GM23338 (cell line): ENCODE measurements at regions not wholly inside any gene's neighbourhood (a gene's known extent, or its start where the extent isn't known, plus 50 kb on each side); places are given as distances from the start of the nearest gene placed in this dataset.

Source experiments
- ATAC-seq: fragments of 200-7000 bp; cut with Tn5 transposase; 3 replicates; pipeline ENCODE4 v1.9.1; 2020
- DNase-seq: peaks from one replicate; pipeline ENCODE4 v3.0.0-alpha.2; 2015; ENCODE audit warnings: low spot score
- H2AFZ ChIP-seq: fragments of 200-600 bp; sonication (generic); 2 replicates; pipeline ENCODE4 v1.8.0; 2016; ENCODE audit warnings: antibody characterized with exemption, mild to moderate bottlenecking, moderate library complexity
- H3F3A ChIP-seq: fragments of 200-600 bp; sonication (generic); replicated peaks from 2 replicates; pipeline ENCODE4 v1.8.0; 2017; ENCODE audit warnings: antibody characterized with exemption, mixed run types, low read depth
- H3K27ac ChIP-seq: fragments of 200-600 bp; sonication (generic); 2 replicates; pipeline ENCODE4 v1.6.1; 2016; ENCODE audit warnings: low read depth
- H3K27me3 ChIP-seq: fragments of 200-600 bp; sonication (generic); 2 replicates; pipeline ENCODE4 v1.8.0; 2016; ENCODE audit warnings: mild to moderate bottlenecking, mixed run types, moderate library complexity; ENCODE audit not compliant: insufficient read depth
- H3K36me3 ChIP-seq: fragments of 200-600 bp; sonication (generic); 2 replicates; pipeline ENCODE4 v1.8.0; 2016; ENCODE audit warnings: mild to moderate bottlenecking; ENCODE audit not compliant: insufficient read depth
- H3K4me1 ChIP-seq: fragments of 200-600 bp; sonication (generic); 2 replicates; pipeline ENCODE4 v1.8.0; 2016; ENCODE audit warnings: mild to moderate bottlenecking, moderate library complexity; ENCODE audit not compliant: insufficient read depth
- H3K4me2 ChIP-seq: fragments of 200-600 bp; sonication (generic); 2 replicates; pipeline ENCODE4 v1.7.1; 2017; ENCODE audit warnings: mixed run types
- H3K4me3 ChIP-seq: fragments of 200-600 bp; sonication (generic); 2 replicates; pipeline ENCODE4 v1.6.1; 2016; ENCODE audit warnings: mixed run types
- H3K79me2 ChIP-seq: fragments of 200-600 bp; sonication (generic); replicated peaks from 2 replicates; pipeline ENCODE4 v1.8.0; 2017; ENCODE audit warnings: mild to moderate bottlenecking; ENCODE audit not compliant: insufficient read depth
- H3K9me2 ChIP-seq: fragments of 200-600 bp; sonication (generic); 2 replicates; pipeline ENCODE4 v1.8.0; 2017; ENCODE audit not compliant: insufficient read depth
- H4K20me1 ChIP-seq: fragments of 200-600 bp; sonication (generic); replicated peaks from 2 replicates; pipeline ENCODE4 v1.8.0; 2017; ENCODE audit warnings: mild to moderate bottlenecking; ENCODE audit not compliant: insufficient read depth
- H3K27ac Mint-ChIP-seq: 2 replicates; pipeline ENCODE4 v1.8.0; 2020; ENCODE audit warnings: inconsistent platforms, mild to moderate bottlenecking, moderate library complexity, mixed read lengths
- H3K27me3 Mint-ChIP-seq: 3 replicates; pipeline ENCODE4 v1.8.0; 2022; ENCODE audit warnings: low read depth, mild to moderate bottlenecking, moderate library complexity, mixed read lengths, inconsistent platforms; ENCODE audit not compliant: insufficient read depth, poor library complexity
- H3K36me3 Mint-ChIP-seq: 3 replicates; pipeline ENCODE4 v1.8.0; 2021; ENCODE audit warnings: low read depth, mild to moderate bottlenecking, inconsistent platforms, moderate library complexity, mixed read lengths
- H3K4me1 Mint-ChIP-seq: 3 replicates; pipeline ENCODE4 v1.8.0; 2020; ENCODE audit warnings: mild to moderate bottlenecking, inconsistent platforms, mixed read lengths
- H3K4me3 Mint-ChIP-seq: 3 replicates; pipeline ENCODE4 v1.8.0; 2021; ENCODE audit warnings: moderate library complexity, mild to moderate bottlenecking, inconsistent platforms, mixed read lengths
- H3K9me3 Mint-ChIP-seq: 3 replicates; pipeline ENCODE4 v1.8.0; 2020; ENCODE audit warnings: moderate library complexity, mild to moderate bottlenecking, inconsistent platforms, mixed read lengths
- EZH2 ChIP-seq: fragments of 200-600 bp; sonication (generic); IDR thresholded peaks from one replicate; pipeline ENCODE4 v1.8.0; 2017; ENCODE audit warnings: antibody characterized with exemption, mild to moderate bottlenecking, low read depth; ENCODE audit not compliant: unreplicated experiment
- EZH2phosphoT487 ChIP-seq: fragments of 200-600 bp; sonication (generic); IDR thresholded peaks from one replicate; pipeline ENCODE4 v1.8.1; 2018; ENCODE audit warnings: antibody characterized with exemption; ENCODE audit not compliant: unreplicated experiment
- JUNB ChIP-seq: IDR thresholded peaks from one replicate; pipeline ENCODE4 v1.6.1; 2016; ENCODE audit warnings: antibody characterized with exemption; ENCODE audit not compliant: unreplicated experiment
- NANOG ChIP-seq: IDR thresholded peaks from 2 replicates; pipeline ENCODE4 v1.6.1; 2016; ENCODE audit warnings: antibody characterized with exemption, borderline replicate concordance
- POLR2AphosphoS5 ChIP-seq: IDR thresholded peaks from 2 replicates; pipeline ENCODE4 v1.6.1; 2016; ENCODE audit warnings: antibody characterized with exemption, low read depth
- REST ChIP-seq: IDR thresholded peaks from one replicate; pipeline ENCODE4 v1.6.1; 2018; ENCODE audit warnings: antibody characterized with exemption; ENCODE audit not compliant: unreplicated experiment
- STAT1 ChIP-seq: IDR thresholded peaks from one replicate; pipeline ENCODE4 v1.6.1; 2016; ENCODE audit warnings: antibody characterized with exemption; ENCODE audit not compliant: unreplicated experiment
- ZNF114 ChIP-seq: fragments of 250-450 bp; sonication (Bioruptor Pico); IDR thresholded peaks from 2 replicates; pipeline ENCODE4 v1.5.0; 2020; ENCODE audit warnings: mild to moderate bottlenecking, moderate library complexity
- ZNF462 ChIP-seq: fragments of 250-450 bp; sonication (Bioruptor Pico); IDR thresholded peaks from 2 replicates; pipeline ENCODE4 v1.5.0; 2020; ENCODE audit warnings: mild to moderate bottlenecking, moderate library complexity

GRCh38 chr5:165844571-165844970, 2339.2 kb downstream of the MAT2B start:
- Histone ChIP-seq H3K4me3 (no peak overlapping the region), H3F3A (no peaks in the 10 kb centered on the region), H3K79me2 (no peaks in the 10 kb centered on the region), H3K36me3 (no peaks in the 10 kb centered on the region), H2AFZ (no peak overlapping the region), H3K9me2 (no peaks in the 10 kb centered on the region), H3K4me1 (no peaks in the 10 kb centered on the region), H3K27ac (no peak overlapping the region), H3K4me2 (no peak overlapping the region), H4K20me1 (no peaks in the 10 kb centered on the region), H3K27me3 (no peaks in the 10 kb centered on the region)
- H3K27me3 Mint-ChIP-seq: peaks cover 2% of the 10 kb centered on the region
- ATAC-seq: no peak
- no peaks in the 10 kb centered on the region for H3K4me1 Mint-ChIP-seq
- peaks cover 3% of the 10 kb centered on the region; the same call in 1 of the 3 replicates for H3K9me3 Mint-ChIP-seq
- no peaks in the 10 kb centered on the region for H3K36me3 Mint-ChIP-seq
- no peak overlapping the region for H3K4me3 Mint-ChIP-seq
- no peak overlapping the region for H3K27ac Mint-ChIP-seq
- no peak for DNase-seq
- no peak for TF ChIP-seq REST

- no peak overlapping the region for H2AFZ ChIP-seq
- H3K4me3 ChIP-seq: no peak overlapping the region
- no peak overlapping the region for H3K27ac ChIP-seq
- Mint-ChIP-seq H3K27me3 (no peaks in the 10 kb centered on the region), H3K9me3 (peaks cover 3% of the 10 kb centered on the region; the same call in 1 of the 3 replicates), H3K4me3 (no peak overlapping the region), H3K27ac (no peak overlapping the region), H3K36me3 (no peaks in the 10 kb centered on the region), H3K4me1 (no peaks in the 10 kb centered on the region)
- no peaks in the 10 kb centered on the region for H3K36me3 ChIP-seq
- H3K4me2 ChIP-seq: no peak overlapping the region
- ATAC-seq: no peak
- no peaks in the 10 kb centered on the region for H3K4me1 ChIP-seq
- no peaks in the 10 kb centered on the region for H3K27me3 ChIP-seq
- no peak for DNase-seq
- no peaks in the 10 kb centered on the region for H3K9me2 ChIP-seq
- no peaks in the 10 kb centered on the region for H4K20me1 ChIP-seq
- TF ChIP-seq JUNB (no peak), ZNF114 (CRISPR knock-in tag) (no peak), ZNF462 (CRISPR knock-in tag) (no peak), STAT1 (no peak), EZH2phosphoT487 (no peak), REST (no peak), POLR2AphosphoS5 (no peak), NANOG (no peak), EZH2 (no peak)
- H3K79me2 ChIP-seq: no peaks in the 10 kb centered on the region
- no peaks in the 10 kb centered on the region for H3F3A ChIP-seq
These were observed 2352.7 kb downstream of the MAT2B start for GRCh38 chr5:165858118-165858517.
